Ovary (tissue), 3 donors: ENCODE measurements at regions not wholly inside any gene's neighbourhood (a gene's known extent, or its start where the extent isn't known, plus 50 kb on each side); places are given as distances from the start of the nearest gene placed in this dataset.

Source experiments
- CTCF ChIP-seq, 3 donors: fragments of 450-650 bp in 2 of 3; fragments of 200-600 bp in 1 of 3; IDR thresholded peaks; one replicate each; pipeline versions ENCODE4 v1.5.1 to v1.8.0; 2016 to 2022; ENCODE audit warnings: antibody characterized with exemption in 3 of 3, mild to moderate bottlenecking in 1 of 3
- POLR2A ChIP-seq: fragments of 450-650 bp; IDR thresholded peaks from one replicate; pipeline ENCODE4 v1.6.1; 2017; ENCODE audit warnings: antibody characterized with exemption, mild to moderate bottlenecking, moderate library complexity
- donor health status: DM: no; HTN: no; CAD: no.

- TF ChIP-seq POLR2A (no peak), CTCF (IDR thresholded peaks at IDR 0.05) (no peak)
Observed at GRCh38 chr2:14425869-14426268, 206.6 kb upstream of the LRATD1 start.
